ENCODE measurements at regions not wholly inside any gene's neighbourhood (a gene's known extent, or its start where the extent isn't known, plus 50 kb on each side); places are given as distances from the start of the nearest gene placed in this dataset.
A peak's percentile ranks its signal among the peaks of the same experiment; 100 is the strongest.

DNA sequence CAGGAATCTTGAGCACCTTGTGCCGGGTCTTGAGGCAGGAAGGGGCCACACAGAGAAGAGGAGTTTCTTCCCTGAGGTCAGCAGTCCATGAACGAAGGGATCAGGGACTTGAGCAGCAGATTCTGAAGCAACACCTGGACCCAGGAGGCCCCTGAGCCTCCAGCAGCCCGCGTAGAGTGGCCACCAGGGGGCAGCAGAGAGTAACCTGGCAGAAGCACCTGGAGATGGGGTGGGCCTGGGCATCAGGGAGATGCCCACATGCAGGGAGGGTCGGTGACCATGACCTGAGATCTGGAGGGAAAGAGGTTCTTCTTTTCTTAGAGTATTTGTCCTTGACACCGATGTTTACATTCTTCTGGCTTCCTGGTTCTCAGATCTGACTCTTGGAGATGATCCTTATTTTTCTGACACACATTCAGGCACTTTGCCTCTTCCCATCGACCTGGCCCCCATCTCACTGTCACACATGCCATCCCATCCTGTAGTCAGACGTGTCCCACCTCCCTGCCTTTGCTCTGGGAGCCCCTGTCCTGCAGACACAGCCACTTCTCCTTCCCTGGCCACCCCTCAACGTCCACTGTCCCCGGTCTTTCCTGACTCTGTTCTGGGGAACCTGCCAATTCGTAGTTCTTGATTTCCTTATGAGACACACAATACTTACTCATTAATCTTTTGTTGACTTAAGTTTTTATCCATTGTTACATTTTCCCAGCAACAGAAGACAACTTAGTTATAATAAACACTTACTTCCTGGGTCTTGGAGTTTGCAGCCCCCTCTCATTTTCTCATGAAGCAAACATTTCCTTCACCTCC lies 66.5 kb downstream of the GGTLC2 start:
- no peak overlapping the region for H3K4me3 ChIP-seq
- intact Hi-C loops (cut with DNase I; ENCODE audit: low total_unique reads) = no loop called here
- TF ChIP-seq, protein P1, sequence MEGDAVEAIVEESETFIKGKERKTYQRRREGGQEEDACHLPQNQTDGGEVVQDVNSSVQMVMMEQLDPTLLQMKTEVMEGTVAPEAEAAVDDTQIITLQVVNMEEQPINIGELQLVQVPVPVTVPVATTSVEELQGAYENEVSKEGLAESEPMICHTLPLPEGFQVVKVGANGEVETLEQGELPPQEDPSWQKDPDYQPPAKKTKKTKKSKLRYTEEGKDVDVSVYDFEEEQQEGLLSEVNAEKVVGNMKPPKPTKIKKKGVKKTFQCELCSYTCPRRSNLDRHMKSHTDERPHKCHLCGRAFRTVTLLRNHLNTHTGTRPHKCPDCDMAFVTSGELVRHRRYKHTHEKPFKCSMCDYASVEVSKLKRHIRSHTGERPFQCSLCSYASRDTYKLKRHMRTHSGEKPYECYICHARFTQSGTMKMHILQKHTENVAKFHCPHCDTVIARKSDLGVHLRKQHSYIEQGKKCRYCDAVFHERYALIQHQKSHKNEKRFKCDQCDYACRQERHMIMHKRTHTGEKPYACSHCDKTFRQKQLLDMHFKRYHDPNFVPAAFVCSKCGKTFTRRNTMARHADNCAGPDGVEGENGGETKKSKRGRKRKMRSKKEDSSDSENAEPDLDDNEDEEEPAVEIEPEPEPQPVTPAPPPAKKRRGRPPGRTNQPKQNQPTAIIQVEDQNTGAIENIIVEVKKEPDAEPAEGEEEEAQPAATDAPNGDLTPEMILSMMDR (IDR thresholded peaks at IDR 0.05) = peak; percentile 60 to 83
- no peaks in the 10 kb centered on the region for H3K9me3 ChIP-seq
- H3K4me1 ChIP-seq = no peaks in the 10 kb centered on the region
- H3K27me3 ChIP-seq = peaks cover 0 to 27% of the 10 kb centered on the region in 2 donors
- H3K36me3 ChIP-seq = no peaks in the 10 kb centered on the region
- no peak overlapping the region for H3K27ac ChIP-seq
- peak; percentile 45 to 64 for DNase-seq

DNA sequence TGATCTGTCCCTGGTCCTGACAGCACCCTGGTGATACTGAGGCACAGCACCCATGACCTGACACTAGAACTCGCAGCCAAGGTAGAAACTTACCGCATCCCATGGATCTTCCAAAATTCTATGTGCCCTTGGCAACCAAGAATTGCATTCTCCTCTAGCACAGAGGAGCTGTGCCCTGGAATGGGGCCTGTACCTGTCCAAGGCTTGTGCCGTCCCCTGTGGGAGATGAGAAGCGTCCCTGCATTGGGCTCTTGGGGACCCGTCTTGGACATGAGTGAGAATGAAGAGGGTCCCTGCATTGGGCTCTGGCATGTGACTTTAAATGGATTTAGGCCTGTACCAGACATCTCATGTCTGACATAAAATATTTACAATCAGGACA lies 67.1 kb downstream of the GGTLC2 start:
- intact Hi-C loops (cut with DNase I; ENCODE audit: low total_unique reads) = no loop called here
- Histone ChIP-seq H3K27ac (no peak overlapping the region), H3K9me3 (no peaks in the 10 kb centered on the region), H3K4me3 (no peak overlapping the region), H3K4me1 (no peaks in the 10 kb centered on the region), H3K27me3 (peaks cover 0 to 27% of the 10 kb centered on the region in 2 donors), H3K36me3 (no peaks in the 10 kb centered on the region)
- TF ChIP-seq, protein P1 (IDR thresholded peaks at IDR 0.05) = no peak
- peak in 1 of 2 donors; percentile 21 for DNase-seq

DNA sequence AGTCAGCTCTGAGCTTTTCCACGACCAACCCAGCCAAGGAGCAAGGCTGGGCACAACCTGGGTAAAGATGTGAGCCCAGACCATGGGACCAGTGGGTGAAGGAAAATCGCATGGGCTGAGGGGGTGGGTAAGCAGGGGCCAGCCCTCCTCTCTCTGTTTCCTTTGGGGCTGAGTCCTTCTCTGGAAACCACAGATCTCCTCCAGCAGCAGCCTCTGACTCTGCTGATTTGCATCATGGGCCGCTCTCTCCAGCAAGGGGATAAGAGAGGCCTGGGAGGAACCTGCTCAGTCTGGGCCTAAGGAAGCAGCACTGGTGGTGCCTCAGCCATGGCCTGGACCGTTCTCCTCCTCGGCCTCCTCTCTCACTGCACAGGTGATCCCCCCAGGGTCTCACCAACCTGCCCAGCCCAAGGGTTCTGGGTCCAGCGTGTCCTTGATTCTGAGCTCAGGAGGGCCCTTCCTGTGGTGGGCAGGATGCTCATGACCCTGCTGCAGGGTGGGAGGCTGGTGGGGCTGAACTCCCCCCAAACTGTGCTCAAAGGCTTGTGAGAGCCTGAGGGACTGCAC lies 67.8 kb downstream of the GGTLC2 start:
- H3K4me3 ChIP-seq = no peak overlapping the region
- DNase-seq = peak in 1 of 2 donors; percentile 38
- H3K36me3 ChIP-seq = no peaks in the 10 kb centered on the region
- no peaks in the 10 kb centered on the region for H3K9me3 ChIP-seq
- peaks cover 0 to 27% of the 10 kb centered on the region in 2 donors for H3K27me3 ChIP-seq
- intact Hi-C loops (cut with DNase I; ENCODE audit: low total_unique reads) = no loop called here
- TF ChIP-seq, protein P1 (IDR thresholded peaks at IDR 0.05) = no peak
- no peaks in the 10 kb centered on the region for H3K4me1 ChIP-seq
- no peak overlapping the region for H3K27ac ChIP-seq

DNA sequence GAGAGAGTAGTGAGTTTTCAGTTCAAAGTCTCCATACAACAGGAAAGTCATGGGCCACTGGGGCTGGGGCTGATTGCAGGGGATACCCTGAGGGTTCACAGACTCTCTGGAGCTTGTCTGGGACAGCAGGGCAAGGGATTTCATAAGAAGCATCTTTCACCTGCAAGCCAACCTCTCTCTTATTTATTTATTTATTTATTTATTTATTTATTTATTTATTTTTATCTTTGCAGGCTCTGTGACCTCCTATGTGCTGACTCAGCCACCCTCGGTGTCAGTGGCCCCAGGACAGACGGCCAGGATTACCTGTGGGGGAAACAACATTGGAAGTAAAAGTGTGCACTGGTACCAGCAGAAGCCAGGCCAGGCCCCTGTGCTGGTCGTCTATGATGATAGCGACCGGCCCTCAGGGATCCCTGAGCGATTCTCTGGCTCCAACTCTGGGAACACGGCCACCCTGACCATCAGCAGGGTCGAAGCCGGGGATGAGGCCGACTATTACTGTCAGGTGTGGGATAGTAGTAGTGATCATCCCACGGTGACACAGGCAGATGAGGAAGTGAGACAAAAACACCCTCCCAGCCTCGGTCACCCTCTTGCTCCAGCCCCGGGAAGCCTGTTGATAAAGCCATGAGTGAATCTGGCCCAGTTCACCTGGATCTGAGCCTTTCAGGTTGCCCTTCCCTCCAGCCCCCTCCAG lies 68.4 kb downstream of the GGTLC2 start:
- Histone ChIP-seq H3K4me3 (no peak overlapping the region), H3K36me3 (no peaks in the 10 kb centered on the region), H3K9me3 (no peaks in the 10 kb centered on the region), H3K4me1 (no peaks in the 10 kb centered on the region), H3K27me3 (peaks cover 0 to 27% of the 10 kb centered on the region in 2 donors), H3K27ac (no peak overlapping the region)
- peak in 1 of 2 donors; percentile 59 for DNase-seq
- TF ChIP-seq, protein P1 (IDR thresholded peaks at IDR 0.05) = no peak
- intact Hi-C loops (cut with DNase I; ENCODE audit: low total_unique reads) = no loop called here

DNA sequence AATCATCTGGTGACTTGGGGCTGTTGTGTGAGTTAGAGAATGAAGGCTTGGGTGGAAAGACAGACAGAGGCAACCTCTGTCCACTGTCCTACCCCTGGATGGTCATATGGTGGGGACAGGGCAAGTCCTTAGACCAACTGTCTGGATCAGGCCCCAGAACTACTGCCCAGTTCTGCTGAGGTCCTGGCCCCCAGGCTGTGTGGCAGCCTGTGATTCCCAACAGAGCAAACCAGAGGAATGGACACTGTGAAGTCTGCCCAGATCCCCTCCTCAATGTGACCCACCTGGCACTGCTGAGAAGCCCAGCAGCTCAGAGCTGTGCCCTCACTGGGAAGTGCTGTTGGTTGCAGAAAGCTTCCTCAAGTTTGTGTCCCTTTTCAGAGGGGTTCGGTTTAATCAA lies 69.0 kb downstream of the GGTLC2 start:
- peaks cover 0 to 32% of the 10 kb centered on the region in 2 donors for H3K27me3 ChIP-seq
- intact Hi-C loops (cut with DNase I; ENCODE audit: low total_unique reads) = no loop called here
- no peak overlapping the region for H3K27ac ChIP-seq
- no peaks in the 10 kb centered on the region for H3K36me3 ChIP-seq
- TF ChIP-seq, protein P1 (IDR thresholded peaks at IDR 0.05) = no peak
- no peaks in the 10 kb centered on the region for H3K9me3 ChIP-seq
- no peaks in the 10 kb centered on the region for H3K4me1 ChIP-seq
- H3K4me3 ChIP-seq = no peak overlapping the region
- DNase-seq = no peak
